Midbrain (tissue), 1 donor: ENCODE measurements at regions not wholly inside any gene's neighbourhood (a gene's known extent, or its start where the extent isn't known, plus 50 kb on each side); places are given as distances from the start of the nearest gene placed in this dataset.
A peak's percentile ranks its signal among the peaks of the same experiment; 100 is the strongest.
"Not testable (repeated sequence)": the region's sequence is repeated elsewhere in the genome, so short reads cannot be mapped to it uniquely, and the experiment has no call there.

Experiments
- DNase-seq: peaks from one replicate; lab custom pipeline; 2025; lab: John Stamatoyannopoulos, UW

DNA sequence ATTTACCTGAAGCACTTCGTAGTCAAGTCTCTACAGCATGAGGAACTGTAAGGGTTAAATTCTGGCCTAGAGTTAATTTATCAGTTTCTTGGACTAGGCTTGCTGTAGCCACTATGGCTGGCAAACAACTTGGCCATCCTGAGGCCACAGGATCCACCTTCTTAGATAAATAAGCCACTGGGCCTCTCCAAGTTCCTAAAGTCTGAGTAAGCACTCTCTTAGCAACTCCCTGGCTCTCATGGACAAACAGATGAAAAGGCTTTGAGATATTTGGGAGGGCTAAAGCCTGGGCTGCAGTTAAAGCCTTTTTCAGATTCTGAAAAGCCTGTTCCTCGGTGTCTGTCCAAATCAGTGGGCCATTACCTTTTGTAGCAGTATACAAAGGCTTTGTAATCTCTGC, 675.0 kb downstream of the TMEM121 start:
- DNase-seq: no peak

DNA sequence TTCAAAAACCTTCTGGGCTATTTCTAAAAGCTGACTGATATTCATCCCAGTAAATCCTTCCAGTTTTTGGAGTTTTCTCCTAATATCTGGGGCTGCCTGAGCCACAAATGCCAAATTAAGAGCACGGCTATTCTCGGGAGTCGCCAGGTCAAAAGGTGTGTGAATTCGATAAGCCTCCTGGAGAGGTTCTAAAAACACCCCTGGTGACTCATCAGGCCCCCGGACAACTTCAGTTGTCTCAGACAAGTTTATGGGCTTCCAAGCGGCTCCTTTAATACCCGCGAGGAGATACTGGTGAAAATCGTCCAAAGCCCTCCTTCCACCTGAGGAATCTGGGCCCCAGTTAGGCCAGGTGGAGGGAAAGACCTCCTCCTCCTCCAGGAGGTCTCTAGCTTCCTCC, 677.1 kb downstream of the TMEM121 start:
- no peak for DNase-seq

DNA sequence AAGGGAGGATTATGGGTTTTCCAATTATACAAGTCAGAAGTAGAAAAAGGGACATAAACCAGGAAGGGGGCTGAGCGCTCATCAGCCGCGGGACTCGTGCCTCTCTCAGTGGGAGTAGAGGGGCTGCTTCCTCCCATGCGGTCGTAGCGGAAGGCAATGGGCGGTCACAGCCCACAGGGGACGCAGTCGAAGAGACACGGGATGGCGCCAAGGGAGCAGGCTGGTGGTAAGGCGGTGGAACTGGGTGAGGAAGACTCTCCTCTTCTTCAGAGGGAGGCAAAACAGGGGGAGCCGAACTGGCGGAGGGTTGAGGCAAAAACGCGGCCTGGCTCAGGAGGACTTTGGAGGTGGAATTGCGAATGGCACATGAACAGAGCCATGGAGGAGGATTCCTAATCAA, 677.7 kb downstream of the TMEM121 start:
- no peak for DNase-seq

DNA sequence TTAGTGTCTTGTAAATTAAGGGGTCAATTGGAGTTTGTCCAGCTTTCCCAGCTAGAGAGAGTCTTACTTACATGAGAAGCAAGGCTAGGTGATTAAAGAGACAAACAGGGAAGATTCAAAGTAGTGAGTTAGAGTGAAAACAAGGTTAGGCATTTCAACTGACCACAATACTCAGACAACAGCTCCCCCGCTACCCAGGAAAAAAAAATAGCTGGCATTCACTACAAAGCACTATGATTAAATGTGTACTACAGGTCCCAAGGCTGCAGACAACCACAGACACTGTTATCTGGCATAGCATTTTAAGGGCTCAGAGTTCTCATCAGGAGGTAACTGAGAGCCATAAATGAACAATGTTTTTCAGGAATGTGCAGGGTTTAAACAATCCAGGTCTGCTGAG, 680.9 kb downstream of the TMEM121 start:
- DNase-seq: no peak

DNA sequence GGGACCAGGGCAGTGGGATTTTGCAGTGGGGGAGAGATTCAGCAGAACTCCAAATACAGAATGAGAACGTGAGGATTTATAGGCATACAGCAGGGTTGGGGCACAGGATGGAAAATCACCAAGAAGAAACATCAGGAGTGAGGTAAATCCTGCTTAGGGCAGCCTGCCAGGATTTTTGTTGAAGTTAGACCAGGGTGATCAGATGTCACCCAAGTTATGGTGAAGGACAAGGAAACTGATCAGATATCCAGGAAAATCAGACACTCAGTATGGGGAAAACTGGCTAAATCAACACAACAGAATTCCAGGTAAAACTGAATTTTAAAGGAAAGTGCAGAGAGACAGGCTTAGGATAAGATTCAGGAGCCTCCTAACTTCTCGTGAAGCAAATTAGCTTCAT, 682.4 kb downstream of the TMEM121 start:
- no peak for DNase-seq

DNA sequence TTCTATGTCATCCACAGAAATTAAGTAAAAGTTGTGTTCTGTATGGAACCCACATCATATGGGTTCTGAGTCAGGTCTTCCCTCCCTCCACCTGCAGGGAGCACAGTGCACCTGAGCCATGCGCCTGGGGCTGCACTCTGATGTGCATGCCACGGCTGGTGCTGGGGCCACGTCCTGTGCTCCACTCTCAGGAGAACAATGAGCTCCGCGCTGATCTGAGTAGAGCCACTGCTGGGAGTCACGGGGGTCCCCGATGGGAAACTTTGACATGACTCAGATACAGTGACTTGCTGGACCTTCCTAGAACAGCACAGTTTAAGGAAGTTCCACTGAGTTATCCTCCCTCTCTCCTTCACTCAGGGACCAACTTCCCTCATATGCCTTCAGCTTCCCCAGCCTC, 683.4 kb downstream of the TMEM121 start:
- no peak for DNase-seq

DNA sequence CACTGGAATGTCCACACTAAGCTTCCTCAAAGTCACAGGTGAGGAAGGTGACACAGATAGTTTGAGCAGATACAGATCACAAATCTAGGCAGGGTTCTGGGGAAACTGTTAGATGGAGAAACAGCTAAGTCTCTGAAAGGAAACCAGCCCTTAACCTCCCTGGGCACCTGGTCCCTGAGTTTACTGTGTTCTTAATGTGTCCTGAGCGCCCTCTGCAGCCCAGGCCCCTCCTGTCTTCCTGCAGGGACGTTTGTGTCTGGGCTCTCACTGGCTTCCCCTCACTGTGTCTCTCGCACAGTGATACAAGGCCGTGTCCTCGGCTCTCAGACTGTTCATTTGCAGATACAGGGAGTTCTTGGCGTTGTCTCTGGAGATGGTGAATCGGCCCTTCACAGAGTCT, 684.3 kb downstream of the TMEM121 start:
- no peak for DNase-seq

DNA sequence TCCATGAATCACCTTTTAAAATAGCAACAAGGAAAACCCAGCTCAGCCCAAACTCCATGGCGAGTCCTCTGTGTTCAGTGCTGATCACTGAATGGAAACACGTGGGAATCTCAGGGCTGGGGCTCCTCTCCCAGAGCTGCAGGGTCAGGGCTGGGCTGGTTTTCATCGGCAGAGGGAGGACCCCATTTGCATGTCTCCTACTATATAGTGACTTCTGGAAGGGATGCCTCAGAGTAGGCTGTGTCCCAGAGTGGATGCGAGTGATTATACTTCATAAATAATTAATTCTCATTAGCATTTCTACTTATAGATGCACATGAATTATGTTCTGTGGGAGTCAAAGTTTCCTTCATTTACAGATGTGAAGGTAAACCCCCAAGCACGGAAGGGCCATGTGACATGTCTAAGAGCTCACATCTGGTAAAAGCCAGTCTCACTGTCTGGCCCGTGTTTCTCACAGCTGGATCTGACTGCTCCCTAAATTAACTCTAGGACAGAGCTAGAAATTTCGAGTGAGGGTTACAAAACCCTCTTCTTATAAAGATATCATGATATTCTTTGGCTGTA, 685.0 kb downstream of the TMEM121 start:
- DNase-seq: no peak

DNA sequence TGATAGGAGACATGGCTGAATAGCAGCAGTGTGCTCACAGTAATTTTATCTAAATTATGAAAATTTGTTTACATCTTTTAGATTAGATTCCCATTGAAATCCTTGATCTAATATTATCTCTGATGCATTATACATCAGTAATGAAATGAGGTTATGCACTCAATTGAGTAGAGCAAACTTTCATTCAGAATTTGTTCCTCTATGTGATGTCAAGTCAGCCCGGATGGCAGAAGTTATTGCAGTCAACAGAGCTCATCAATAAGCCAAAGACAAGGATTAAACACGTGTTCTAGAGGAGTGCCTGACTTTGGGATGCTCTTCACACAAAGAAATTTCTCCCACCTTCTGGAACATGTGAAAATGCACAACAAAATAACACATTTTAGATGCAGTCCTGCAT, 688.8 kb downstream of the TMEM121 start:
- no peak for DNase-seq

DNA sequence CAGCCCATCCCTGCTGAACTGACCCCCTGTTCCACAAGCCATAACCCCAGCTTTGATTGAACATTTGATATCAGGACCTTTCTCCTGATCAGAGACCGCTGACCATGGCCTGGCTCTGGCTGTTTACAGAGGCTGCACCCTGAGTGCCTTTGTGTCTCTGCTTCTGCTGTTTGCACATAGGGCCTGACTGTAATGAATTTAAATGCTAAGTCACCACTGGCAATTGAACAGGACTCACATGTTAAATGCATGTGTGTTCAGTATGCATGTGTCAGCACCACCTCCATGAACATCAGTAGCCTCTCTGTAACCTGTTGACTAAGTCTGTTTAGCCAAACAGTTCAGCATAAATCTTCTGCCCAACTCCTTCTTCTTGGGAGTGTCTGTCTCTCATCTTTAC, 690.3 kb downstream of the TMEM121 start:
- DNase-seq: no peak

DNA sequence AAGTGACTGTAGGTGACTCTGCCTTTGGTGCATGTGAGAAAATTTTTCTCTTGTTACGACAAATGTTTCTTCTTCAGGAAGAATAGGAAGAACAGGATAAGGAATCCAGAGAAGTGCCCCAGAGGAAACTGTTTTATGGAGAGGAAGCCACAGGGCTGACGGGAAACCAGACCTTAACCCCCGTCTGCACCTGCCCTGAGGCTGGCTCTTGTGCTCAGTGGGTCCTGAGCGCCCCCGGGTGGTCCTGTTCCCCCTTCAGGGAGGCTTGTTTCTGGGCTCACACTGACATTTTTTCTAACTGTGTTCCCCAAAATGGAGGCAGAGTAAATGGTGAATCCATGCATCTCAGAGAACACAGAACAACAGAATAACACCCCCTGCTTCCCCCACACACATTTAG, 691.8 kb downstream of the TMEM121 start:
- no peak for DNase-seq

DNA sequence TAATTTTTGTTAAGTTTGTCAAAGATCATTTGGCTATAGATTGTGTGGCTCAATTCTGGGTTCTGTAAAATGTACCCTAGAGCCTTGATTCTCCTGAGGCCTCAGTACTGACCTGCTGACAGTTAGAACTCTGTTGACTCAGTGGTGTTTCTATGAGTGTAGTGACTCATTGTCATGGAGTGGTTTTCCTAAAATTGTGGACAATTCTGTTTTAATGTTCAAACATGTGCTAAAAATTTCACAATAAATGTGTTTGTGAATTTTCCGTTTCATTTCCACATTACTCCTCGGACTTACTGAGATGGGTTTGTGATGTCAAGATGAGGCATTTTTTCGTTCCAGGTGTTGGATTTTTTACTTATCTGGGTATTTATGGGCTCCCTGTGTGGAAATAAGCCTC, 695.9 kb downstream of the TMEM121 start:
- no peak for DNase-seq

DNA sequence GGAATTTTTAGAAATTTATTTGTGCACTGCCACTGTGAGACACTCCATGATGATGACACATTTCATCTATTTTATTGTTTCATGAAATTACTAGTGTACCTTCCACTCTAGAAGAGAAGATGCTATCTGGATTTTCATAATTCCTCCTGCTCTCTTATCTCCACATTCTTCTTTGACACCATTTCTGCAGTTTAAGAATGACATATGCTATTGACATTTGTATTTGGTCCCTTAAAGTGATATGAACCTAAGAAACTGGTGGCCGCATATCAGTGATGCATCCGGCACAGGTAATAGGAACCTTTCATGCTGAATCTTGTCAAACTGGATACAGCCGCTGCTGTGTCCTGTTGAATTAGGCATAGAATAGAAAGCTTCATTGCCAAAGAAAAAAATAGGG, 696.3 kb downstream of the TMEM121 start:
- DNase-seq: no peak

DNA sequence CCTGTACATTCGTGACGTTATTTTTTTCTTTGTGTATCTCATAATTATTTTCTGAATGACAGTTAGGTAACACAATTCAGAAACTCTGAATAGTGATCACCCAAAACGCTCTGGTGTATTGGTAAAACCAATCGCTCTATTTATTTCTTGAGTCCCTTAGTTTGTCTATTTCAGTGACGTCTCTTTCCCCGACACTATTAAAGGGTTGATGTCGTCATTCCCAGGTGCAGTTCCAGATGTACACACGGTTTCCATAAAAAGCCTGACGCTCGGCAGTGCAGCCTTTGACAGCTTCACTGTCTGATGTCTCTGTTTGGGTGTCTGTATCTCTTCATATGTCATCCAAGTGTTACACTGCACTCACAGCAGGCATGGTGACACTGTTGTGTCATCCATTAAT, 701.4 kb downstream of the TMEM121 start:
- no peak for DNase-seq

DNA sequence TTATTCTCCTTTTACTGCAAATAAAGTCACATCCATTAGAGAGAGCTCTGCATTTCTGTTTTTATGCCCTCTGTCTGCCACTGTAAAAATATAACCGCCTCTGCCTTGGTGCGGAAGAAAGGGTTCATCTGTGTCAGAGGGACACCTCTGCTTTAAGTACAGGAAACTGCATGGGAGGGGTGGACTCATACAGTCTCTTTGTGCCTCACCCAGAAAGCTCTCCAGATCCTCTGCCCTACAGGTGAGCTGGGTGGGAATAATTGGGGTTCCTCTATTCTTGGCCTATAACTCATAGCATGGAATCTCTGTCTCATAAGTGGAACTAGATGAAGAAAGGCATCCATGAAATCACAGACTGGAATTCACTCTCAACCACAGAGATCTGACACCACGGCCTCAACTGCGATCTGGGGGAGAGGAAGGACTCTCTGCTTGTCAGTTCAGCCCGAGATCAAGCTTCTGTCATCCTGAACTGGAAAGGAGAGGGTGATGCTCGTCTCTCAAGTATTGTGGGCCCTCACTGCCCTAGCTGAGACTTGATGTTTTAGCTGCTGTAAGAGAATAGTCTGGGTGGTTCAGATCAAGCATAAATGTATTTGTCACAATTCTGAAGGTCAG, 702.3 kb downstream of the TMEM121 start:
- DNase-seq: no peak

DNA sequence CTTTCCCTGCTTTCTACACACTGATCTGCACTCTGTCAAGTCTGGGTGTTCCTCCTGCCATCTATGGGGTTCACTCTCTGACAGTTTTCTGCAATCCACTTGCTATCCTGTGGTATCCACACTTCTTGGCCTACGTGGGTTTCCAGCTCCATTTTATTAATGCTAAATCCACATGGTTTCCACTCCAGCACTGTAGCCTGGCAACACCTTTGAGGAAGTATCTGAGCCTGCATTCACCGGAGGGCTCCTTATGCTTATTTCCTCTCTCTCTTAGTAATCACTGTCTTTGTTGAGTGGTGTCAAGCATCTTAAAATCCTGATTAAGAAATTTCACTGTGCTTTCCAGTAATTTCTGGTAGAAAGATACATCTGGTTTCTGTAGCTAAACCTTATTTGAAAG, 703.7 kb downstream of the TMEM121 start:
- no peak for DNase-seq

DNA sequence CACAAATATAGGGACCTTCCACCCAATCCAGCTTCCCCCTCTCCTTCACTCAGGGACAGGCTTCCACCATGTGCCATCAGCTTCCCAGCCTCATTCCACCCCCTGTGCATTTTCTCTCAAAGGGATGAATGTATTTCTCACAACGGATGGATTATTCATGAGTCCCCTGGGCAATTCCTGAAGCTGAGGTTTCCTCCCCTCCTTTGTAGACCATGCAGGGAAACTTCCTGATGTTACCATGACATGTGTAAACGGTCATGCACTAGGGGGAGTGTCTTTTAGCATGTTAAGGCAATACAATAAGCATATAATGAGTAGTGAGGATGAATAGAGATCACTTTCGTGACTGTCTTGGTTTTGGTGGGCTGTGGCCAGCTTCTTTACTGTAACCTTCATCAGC, 706.8 kb downstream of the TMEM121 start:
- not testable (repeated sequence) for DNase-seq

DNA sequence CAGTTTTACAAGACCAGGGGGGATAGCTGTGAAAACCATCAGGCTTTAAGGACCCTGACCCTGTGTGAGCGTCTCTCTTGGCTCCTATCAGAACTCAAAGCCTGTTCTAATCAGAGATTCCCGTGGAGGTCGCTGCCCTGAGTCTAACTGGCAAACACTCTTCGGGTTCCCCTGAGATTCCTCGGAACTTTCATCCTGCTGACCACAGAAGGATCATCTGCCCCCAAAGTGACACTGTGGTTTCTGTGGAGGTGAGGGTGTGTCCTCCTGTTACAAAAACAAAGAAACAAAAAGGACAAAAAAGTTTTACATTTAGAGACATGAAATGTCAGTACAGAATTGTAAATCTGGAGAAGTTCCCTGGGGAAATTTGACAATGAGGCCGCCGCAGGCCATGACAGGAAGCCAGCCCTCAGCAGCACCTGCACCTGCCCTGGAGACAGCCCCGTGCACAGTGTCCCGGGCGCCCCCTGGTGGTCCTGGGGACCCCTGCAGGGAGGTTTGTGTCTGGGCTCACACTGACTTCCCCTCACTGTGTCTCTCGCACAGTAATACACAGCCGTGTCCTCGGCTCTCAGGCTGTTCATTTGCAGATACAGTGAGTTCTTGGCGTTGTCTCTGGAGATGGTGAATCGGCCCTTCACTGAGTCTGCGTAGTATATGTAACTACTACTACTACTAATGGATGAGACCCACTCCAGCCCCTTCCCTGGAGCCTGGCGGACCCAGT, 708.3 kb downstream of the TMEM121 start:
- DNase-seq: not testable (repeated sequence)

DNA sequence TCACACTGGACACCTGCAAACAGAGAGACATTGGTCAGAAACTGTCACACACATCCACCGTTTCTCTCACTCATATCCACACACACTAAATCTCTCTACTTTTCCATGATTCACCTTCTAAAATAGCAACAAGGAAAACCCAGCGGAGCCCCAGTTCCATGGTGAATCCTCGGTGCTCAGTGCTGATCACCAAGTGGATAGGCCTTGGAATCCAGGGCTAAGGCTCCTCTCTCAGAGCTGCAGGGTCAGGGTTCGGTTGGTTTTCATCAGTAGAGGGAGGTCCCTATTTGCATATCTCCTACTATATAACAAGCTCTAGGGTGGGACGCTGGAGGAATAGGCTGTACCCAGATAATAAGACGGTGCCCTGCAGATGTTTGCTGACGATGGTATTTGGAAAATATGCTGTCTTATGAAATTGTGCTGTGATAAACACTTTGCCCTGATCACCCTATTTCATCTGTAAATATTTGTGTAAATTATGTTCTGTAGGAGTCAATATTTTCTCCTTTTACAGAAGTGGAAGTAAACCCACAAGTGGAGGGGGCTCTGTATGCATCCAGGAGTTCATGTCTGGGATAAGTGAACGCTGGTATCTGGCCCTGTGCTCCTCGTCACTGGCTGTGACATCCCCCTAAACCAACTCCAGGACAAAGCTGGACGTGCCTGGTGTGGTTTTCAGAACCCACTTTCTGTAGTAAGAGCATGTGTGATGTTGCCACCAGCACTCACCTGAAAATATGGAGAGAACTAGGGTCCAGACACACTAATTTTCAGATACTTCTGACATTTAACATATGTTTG, 709.2 kb downstream of the TMEM121 start:
- no peak for DNase-seq

DNA sequence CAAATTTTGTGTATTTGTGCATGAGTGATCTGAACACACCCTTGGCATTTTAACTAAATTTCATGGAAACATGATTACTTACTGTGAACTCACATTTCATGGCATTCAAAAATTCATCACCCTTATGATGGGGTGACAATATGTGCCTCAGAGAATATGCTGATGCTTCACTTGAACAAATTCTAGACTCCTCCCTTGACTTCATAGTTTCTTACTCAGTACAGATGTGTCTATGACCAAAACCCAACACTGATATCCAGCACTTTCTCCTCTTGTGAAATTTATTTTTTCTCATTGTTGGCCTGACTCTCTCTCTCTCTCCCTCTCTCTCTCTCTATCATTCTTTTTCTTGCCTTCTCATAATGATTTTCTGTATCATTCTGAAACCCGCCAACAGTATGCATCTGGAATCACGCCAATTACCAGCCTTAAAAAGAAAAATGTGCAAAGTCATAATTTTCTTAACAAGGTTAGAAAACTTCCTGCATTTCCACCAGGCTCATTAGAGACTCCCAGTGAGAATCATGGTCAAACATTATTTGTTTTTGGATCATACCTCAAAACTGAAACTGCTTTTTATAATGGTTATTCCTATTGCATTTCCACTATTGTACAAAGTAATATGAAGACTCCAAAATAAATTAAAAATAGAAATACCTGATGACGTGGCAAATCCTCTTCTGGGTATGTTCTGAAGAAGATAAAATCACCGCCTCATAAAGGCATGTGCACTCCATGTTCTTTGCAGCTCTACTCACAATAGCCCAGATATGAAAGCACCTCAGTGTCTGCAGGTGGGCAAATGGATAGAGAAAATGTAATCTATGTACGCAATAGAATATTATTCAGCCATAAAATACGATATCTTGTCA, 722.2 kb downstream of the TMEM121 start:
- DNase-seq: no peak

DNA sequence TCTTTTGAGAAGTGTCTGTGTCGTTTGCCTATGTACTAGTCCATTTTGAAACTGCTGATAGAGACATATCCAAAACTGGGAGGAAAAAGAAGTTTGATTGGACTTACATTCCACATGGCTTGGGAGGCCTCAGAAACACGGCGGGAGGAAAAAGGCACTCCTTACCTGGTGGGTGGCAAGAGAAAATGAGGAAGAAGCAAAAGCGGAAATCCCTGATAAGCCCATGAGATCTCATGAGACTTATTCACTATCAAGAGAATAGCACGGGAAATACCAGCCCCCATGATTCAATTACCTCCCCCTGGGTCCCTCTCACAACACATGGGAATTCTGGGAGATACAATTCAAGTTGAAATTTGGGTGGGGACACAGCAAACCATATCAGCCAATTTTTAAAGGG, 727.6 kb downstream of the TMEM121 start:
- DNase-seq: not testable (repeated sequence)

DNA sequence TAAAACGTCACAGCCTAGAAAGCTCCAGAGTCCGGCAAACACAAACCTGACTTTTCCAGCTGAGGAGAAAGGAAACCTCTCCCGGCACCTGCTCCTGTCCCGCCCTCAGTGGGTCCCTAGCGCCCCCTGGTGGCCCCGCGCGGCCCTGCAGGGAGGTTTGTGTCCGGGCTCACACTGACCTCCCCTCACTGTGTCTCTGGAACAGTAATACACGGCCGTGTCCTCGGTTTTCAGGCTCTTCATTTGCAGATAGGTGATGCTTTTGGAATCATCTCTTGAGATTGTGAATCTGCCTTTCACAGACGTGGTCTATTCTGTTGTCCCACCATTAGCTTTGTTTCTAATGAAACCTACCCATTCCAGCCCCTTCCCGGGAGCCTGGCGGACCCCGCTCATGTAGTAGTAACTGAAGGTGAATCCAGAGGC, 731.2 kb downstream of the TMEM121 start:
- peak; percentile 4 for DNase-seq
